T-helper 1 cell treated with Interleukin-12 subunit alpha and Interleukin-12 subunit beta and Interleukin-4 antibody, amounts not matched to agents 30 μg/mL and 1 μg/mL, for 36 hours (primary cell): ENCODE measurements at regions not wholly inside any gene's neighbourhood (a gene's known extent, or its start where the extent isn't known, plus 50 kb on each side); places are given as distances from the start of the nearest gene placed in this dataset.

ENCODE experiments used
- H3K27ac Mint-ChIP-seq: one replicate; pipeline ENCODE4 v1.8.0; 2021; ENCODE audit warnings: mild to moderate bottlenecking, mixed read lengths
- H3K27me3 Mint-ChIP-seq: one replicate; pipeline ENCODE4 v1.8.0; 2021; ENCODE audit warnings: low read depth, mixed read lengths
- H3K36me3 Mint-ChIP-seq: one replicate; pipeline ENCODE4 v1.8.0; 2021; ENCODE audit warnings: low read depth, mixed read lengths
- H3K4me1 Mint-ChIP-seq: one replicate; pipeline ENCODE4 v1.8.0; 2021; ENCODE audit warnings: low read depth, mixed read lengths
- H3K4me3 Mint-ChIP-seq: one replicate; pipeline ENCODE4 v1.8.0; 2021; ENCODE audit warnings: mild to moderate bottlenecking, moderate library complexity, mixed read lengths
- H3K9me3 Mint-ChIP-seq: one replicate; pipeline ENCODE4 v1.8.0; 2021; ENCODE audit warnings: mixed read lengths

DNA sequence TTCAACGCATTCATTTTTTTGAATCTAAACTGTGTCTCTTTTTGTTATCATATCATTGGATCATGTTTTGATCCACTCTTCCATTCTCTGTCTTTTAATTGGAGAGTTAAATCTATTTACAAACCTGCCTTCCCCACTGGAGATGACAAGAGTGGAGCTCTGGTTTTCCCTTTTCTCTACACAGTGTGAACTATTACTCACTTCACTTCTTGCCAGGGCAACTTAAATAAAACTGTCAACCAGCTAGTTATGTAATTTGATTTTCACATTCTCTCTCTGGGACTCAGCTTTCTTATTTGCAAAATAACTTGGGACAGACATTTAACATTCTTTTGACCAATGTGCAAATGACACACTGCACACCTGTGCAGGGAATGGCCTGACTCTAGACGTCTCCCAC lies 230.8 kb upstream of the CST7 start:
- Mint-ChIP-seq H3K27ac (no peak overlapping the region), H3K4me1 (no peaks in the 10 kb centered on the region), H3K9me3 (peaks cover 6% of the 10 kb centered on the region), H3K36me3 (no peaks in the 10 kb centered on the region), H3K4me3 (no peak overlapping the region), H3K27me3 (peaks cover 27% of the 10 kb centered on the region)

DNA sequence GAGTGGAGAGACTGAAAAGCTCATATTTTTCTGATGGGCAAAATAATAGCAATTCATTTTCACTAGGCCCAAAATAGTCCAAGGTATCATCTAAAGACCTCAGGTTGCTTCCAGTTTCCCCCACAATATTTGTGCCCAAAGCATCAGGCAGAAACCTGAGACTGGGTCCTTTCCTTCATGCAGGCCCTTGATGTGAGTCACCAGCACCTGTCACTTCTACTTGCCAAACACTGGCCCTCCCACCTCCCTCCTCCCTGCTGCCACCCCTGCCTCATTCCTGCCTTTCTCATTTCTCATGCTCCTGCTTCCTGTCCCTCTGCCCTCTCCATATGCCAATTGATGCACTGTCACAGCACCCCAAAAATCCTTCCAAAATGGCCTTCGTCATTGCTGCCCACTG lies 230.4 kb upstream of the CST7 start:
- Mint-ChIP-seq H3K4me3 (no peak overlapping the region), H3K36me3 (no peaks in the 10 kb centered on the region), H3K27me3 (peaks cover 27% of the 10 kb centered on the region), H3K9me3 (peaks cover 6% of the 10 kb centered on the region), H3K27ac (no peak overlapping the region), H3K4me1 (no peaks in the 10 kb centered on the region)

DNA sequence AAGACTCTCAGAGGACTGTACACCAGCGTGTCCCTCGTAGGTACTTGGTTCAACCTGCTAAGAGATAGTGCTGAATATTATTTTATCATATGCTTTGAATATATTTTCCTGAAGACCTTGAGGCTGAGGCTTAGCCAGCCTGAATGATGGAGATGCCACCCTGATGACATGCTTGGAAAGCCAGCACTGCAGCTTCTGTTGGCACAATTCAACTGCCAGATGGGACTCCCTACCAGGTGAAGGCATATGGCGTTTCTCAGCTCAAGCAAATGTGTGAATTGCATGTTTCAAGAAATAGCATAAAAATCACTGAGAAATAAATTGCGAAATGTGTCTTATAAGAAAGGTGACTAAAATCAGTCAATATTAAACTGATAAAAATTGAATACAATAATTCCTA lies 228.1 kb upstream of the CST7 start:
- H3K4me1 Mint-ChIP-seq, result no peaks in the 10 kb centered on the region
- peaks cover 24% of the 10 kb centered on the region for H3K27me3 Mint-ChIP-seq
- no peaks in the 10 kb centered on the region for H3K36me3 Mint-ChIP-seq
- no peak overlapping the region for H3K27ac Mint-ChIP-seq
- H3K4me3 Mint-ChIP-seq, result no peak overlapping the region
- H3K9me3 Mint-ChIP-seq, result no peaks in the 10 kb centered on the region

DNA sequence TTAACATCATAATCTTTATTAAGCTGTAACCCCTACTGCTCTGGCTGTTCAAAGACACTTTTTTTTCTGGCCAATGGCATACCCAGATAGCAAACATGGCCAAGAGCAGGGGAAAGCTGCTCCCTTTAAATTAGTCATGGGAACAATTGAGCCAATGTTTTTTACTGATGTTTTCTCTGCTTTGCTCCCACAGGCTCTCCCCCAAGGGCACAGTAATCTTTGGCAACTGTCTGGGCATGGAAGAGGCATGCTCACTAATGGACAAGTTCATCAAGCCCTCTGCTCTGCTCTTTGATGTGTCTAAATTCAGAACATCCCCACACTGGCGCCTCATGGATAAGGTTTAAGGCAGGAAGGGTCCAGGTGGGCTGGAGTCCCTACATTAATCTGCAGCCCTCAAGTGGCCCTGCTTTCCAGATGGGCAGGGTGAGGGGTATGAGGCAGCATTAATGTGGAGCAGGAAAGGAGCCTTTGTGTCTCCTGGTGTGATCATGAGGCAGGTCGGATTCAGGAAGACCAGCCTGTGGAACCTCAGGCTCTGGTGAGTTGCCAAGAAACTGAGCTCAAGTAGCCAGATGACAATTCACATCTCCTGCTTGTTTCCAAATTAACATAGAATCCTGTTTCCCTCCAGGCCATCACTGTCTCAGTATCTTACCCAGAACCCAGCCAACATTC lies 227.0 kb upstream of the CST7 start:
- Mint-ChIP-seq H3K4me1 (no peaks in the 10 kb centered on the region), H3K9me3 (no peaks in the 10 kb centered on the region), H3K27me3 (peaks cover 15% of the 10 kb centered on the region), H3K4me3 (no peak overlapping the region), H3K27ac (no peak overlapping the region), H3K36me3 (no peaks in the 10 kb centered on the region)

DNA sequence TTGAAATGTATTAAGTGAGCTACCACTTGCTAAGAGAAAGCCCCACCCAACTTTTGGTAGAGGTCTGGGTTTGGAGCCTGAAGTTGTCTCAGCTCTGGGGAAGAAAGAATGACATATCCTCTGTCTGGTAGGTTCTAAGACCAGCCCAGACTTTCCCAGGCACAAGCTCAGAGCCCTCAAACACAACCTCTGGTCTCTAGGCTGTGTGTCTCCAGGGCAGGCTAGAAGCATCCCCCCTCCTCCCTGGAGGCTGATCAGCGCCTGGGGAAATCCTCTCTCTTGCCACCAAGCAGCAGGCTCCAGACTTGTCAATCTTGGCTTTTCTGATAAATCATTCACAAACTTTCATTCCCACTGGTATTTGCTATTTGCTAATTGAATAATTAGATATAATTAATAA lies 226.5 kb upstream of the CST7 start:
- H3K4me3 Mint-ChIP-seq, result no peak overlapping the region
- peaks cover 9% of the 10 kb centered on the region for H3K27me3 Mint-ChIP-seq
- no peaks in the 10 kb centered on the region for H3K4me1 Mint-ChIP-seq
- H3K9me3 Mint-ChIP-seq, result no peaks in the 10 kb centered on the region
- H3K36me3 Mint-ChIP-seq, result no peaks in the 10 kb centered on the region
- H3K27ac Mint-ChIP-seq, result no peak overlapping the region

DNA sequence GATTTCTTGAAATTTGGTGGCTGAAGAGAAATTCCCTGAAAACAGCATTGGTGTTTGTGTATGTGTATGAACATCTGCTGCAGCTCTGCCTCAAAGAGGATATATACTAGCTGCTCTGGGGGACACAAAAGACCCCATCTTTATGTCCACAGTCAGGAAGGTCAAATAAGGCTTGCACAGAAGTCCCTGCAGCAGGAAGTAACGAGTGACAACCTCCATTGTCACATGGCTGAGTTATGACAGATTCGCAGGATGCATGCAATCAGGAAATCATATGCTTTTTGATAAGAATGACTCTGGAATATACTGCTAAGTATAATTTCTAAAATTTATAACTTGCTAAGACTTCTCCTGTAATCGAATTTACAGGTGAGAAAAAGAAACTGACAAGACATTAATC lies 225.9 kb upstream of the CST7 start:
- no peak overlapping the region for H3K27ac Mint-ChIP-seq
- H3K36me3 Mint-ChIP-seq, result no peaks in the 10 kb centered on the region
- no peak overlapping the region for H3K4me3 Mint-ChIP-seq
- no peaks in the 10 kb centered on the region for H3K9me3 Mint-ChIP-seq
- H3K27me3 Mint-ChIP-seq, result peaks cover 6% of the 10 kb centered on the region
- no peaks in the 10 kb centered on the region for H3K4me1 Mint-ChIP-seq

DNA sequence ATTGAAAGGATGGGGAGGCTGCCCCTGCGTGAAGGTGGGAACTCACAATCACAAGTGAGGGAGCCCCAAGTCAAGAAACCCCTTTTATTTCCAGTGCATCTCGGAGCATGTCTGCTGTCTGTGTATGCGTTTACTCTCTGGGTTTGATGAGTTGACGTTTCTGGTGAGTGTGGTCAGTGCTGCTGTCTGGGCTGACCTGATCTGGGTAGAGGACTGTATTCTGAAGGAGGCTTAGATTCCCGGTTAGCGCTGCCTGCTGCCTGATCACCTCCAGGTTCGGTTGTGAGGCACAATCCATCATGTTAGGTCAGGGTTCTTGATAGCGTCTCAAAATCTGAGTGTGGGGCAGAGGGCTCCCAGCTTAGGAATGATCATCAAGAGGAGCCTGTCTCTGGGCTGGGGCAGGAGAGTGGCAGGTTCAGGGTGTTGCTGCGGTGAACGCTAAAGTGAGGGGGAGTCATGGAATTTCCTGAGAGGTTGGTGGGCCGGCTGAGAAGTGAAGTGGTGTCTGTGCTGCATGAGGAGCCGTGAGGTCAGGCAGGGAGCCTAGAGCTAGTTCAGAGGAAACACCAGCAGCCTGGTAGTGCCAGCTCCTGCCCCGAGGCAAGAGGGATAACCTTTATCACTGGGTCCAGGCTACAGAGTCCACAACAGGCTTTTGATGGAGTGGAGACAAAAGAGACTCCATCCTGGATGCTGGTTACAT lies 225.3 kb upstream of the CST7 start:
- Mint-ChIP-seq H3K27ac (no peak overlapping the region), H3K4me3 (no peak overlapping the region), H3K4me1 (no peaks in the 10 kb centered on the region), H3K9me3 (no peaks in the 10 kb centered on the region), H3K27me3 (peaks cover 3% of the 10 kb centered on the region), H3K36me3 (no peaks in the 10 kb centered on the region)

DNA sequence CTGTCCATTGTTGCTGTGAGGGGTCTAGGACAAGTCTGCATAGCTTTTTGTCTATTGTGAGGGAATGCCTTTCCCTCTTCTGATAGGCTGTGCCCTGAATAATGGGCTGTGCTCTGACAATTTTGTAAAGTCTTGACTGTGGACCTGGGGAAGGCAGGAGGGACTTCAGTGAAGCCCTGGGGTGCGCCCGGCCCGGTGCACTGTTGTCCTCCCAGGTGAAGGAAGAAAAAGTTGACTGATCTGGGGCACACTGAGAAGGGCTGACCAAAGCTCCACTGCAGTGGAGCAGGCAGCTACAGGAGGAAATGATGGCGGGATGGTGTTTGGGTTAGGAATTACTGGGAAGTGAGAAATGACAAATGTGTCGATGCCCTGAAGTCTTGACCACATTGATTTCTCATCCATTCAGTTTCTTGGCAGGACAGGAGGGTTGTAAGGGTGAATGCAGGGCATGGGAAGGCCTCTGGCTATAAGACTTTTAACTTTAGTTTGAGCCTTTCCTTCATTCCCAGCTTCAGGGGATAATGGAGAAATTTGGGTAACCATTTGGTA lies 224.0 kb upstream of the CST7 start:
- no peaks in the 10 kb centered on the region for H3K4me1 Mint-ChIP-seq
- no peak overlapping the region for H3K27ac Mint-ChIP-seq
- no peak overlapping the region for H3K4me3 Mint-ChIP-seq
- H3K9me3 Mint-ChIP-seq, result no peaks in the 10 kb centered on the region
- peaks cover 3% of the 10 kb centered on the region for H3K27me3 Mint-ChIP-seq
- H3K36me3 Mint-ChIP-seq, result no peaks in the 10 kb centered on the region

DNA sequence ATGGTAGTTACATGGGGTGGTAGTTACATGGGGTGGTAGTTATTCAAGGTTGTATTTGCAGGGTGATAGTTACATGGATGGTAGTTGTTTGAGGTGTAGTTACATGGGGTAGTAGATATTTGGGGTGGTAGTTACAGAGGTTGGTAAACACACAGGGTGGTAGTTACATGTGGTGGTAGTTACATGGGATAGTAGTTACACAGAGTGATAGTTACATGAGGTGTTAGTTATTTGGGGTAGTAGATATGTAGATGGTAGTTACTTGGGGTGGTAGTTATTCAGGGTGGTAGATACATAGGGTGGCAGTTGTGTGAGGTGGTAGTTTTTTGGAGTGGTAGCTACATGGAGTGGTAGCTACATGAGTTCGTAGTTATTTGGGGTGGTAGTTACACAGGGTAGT lies 221.3 kb upstream of the CST7 start:
- no peak overlapping the region for H3K27ac Mint-ChIP-seq
- no peaks in the 10 kb centered on the region for H3K36me3 Mint-ChIP-seq
- no peaks in the 10 kb centered on the region for H3K9me3 Mint-ChIP-seq
- no peaks in the 10 kb centered on the region for H3K4me1 Mint-ChIP-seq
- peaks cover 3% of the 10 kb centered on the region for H3K27me3 Mint-ChIP-seq
- H3K4me3 Mint-ChIP-seq, result no peak overlapping the region

DNA sequence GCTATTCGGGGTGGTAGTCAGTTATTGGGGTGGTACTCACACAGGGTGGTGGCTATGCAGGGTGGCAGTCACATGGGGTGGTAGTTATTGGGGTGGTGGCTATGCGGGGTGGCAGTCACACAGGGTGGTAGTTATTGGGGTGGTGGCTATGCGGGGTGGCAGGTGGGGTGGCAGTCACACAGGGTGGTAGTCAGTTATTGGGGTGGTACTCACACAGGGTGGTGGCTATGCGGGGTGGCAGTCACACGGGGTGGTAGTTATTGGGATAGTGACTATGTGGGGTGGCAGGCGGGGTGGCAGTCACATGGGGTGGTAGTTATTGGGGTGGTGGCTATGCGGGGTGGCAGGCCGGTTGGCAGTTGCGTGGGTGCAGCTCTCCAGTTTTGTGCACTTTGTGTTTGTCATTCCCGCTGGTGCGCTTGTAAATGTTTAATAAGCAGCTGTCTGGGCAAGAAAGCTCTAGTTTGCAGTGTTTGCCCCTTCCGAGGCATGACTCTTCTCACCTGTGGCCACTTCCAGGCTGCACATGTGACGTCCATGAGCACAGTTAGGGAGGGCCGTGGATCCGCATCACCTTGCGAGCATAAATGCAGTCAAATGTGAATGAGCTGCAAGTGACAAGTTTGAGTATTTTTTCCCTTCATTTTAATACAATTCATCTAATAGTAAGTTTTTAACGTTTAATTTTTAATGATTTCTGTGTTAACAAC lies 219.0 kb upstream of the CST7 start:
- Mint-ChIP-seq H3K4me1 (no peaks in the 10 kb centered on the region), H3K27ac (no peak overlapping the region), H3K36me3 (no peaks in the 10 kb centered on the region), H3K9me3 (no peaks in the 10 kb centered on the region), H3K27me3 (no peaks in the 10 kb centered on the region), H3K4me3 (no peak overlapping the region)

DNA sequence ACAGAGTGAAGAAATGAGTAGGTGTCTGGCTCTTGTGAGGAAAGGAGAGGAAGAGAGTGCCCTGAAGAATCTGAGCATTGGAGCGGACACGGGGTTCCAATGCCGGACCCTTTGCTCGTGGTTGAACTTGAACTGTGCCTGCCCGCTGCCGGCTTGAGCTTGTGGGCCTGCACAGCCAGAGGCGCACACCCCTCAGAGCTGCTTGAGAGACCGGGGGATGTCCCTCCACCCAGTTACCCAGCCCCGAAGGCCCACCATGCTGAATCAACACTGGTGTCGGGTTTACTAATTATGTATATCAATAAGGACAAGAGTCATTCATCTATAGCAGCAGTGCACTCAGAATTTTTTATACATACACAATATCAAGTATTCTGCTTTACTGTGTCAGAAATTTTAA lies 218.3 kb upstream of the CST7 start:
- H3K36me3 Mint-ChIP-seq, result no peaks in the 10 kb centered on the region
- H3K9me3 Mint-ChIP-seq, result no peaks in the 10 kb centered on the region
- H3K27ac Mint-ChIP-seq, result no peak overlapping the region
- no peak overlapping the region for H3K4me3 Mint-ChIP-seq
- no peaks in the 10 kb centered on the region for H3K4me1 Mint-ChIP-seq
- H3K27me3 Mint-ChIP-seq, result no peaks in the 10 kb centered on the region

DNA sequence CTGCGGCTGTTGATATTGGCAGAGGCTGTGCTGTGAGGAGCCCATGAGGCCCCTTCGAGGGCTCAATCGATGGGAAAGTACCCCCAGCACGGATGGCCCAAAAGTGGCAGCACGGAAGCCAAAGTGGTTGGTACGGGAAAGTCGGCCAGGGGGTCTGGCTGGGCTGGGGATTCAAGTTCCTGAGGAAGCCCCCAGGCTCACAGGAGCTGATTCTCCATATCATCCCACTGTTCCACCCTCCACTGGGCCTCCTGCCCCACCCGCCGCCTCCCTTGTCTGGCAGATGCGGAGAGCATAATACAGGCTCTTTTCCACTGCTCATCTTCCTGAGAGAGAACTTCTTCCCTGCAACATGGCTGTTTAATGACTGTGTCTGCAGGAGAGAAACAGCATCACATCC lies 217.8 kb upstream of the CST7 start:
- no peak overlapping the region for H3K27ac Mint-ChIP-seq
- H3K27me3 Mint-ChIP-seq, result no peaks in the 10 kb centered on the region
- H3K9me3 Mint-ChIP-seq, result no peaks in the 10 kb centered on the region
- H3K4me1 Mint-ChIP-seq, result no peaks in the 10 kb centered on the region
- no peak overlapping the region for H3K4me3 Mint-ChIP-seq
- no peaks in the 10 kb centered on the region for H3K36me3 Mint-ChIP-seq

DNA sequence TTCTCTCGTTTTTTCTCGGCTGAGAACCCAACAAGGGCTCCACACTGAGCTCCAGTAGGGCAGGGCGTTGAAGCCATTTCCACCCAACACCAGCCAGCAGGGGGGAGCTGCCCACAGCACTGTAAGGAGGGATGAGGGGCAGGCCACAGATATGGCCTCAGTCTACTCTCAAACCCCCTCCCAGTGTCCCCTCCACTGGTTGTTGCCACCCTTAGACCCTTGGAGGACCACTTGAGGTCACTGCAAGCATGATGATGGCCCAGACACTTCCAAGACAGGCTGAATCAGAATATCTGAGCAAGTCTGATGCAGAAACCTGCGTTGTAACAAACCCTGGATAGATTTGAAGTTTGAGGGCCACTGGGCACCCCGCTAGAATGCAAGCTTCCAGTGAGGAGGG lies 217.0 kb upstream of the CST7 start:
- Mint-ChIP-seq H3K4me1 (no peaks in the 10 kb centered on the region), H3K27ac (no peak overlapping the region), H3K36me3 (no peaks in the 10 kb centered on the region), H3K4me3 (no peak overlapping the region), H3K27me3 (no peaks in the 10 kb centered on the region), H3K9me3 (no peaks in the 10 kb centered on the region)

DNA sequence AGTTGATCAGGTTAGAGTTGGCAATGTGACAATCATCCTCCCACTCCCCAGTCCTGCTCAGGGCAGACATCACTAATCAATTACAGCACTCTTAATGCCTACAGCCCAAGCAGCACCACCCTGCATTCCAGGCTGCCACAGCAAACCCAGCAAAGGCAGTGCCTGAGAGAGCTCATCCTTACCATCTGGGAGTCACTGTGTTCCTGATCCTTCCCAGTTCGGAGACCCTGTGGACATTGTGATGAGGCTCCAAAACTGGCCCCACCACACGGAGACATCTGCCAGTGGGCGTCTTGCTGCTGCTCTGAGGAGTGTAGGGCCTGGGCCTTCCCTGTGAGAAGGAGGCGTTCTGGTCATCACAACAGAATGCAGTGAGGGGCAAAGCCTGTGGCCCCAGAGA lies 216.5 kb upstream of the CST7 start:
- H3K27me3 Mint-ChIP-seq, result no peaks in the 10 kb centered on the region
- H3K27ac Mint-ChIP-seq, result no peak overlapping the region
- H3K4me3 Mint-ChIP-seq, result no peak overlapping the region

DNA sequence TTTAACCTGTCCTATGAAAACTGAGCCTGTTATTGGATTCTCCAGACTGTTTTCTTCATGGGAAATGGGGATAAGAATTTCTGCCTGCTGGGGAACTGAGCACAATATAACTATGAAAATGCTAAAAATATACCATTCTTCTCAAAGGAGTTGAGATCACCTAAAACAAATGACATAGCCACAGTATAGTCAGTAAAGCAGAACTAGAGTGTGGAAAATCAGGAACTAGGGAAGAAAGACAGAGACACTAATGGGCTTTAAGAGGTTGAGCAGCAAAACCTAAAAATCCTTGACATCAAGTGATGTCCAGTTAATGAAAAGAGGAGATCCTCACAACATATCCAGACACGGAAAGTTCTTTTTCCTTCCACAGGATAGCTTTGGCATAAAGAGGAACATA lies 215.7 kb upstream of the CST7 start:
- H3K4me1 Mint-ChIP-seq, result no peaks in the 10 kb centered on the region
- H3K4me3 Mint-ChIP-seq, result no peak overlapping the region
- H3K9me3 Mint-ChIP-seq, result no peaks in the 10 kb centered on the region
- H3K27me3 Mint-ChIP-seq, result no peaks in the 10 kb centered on the region
- H3K27ac Mint-ChIP-seq, result no peak overlapping the region
- no peaks in the 10 kb centered on the region for H3K36me3 Mint-ChIP-seq

More for the DNA sequence above, 216.5 kb upstream of the CST7 start:
- H3K36me3 Mint-ChIP-seq, result no peaks in the 10 kb centered on the region
- H3K9me3 Mint-ChIP-seq, result no peaks in the 10 kb centered on the region
- H3K4me1 Mint-ChIP-seq, result no peaks in the 10 kb centered on the region
